ENCODE measurements at regions not wholly inside any gene's neighbourhood (a gene's known extent, or its start where the extent isn't known, plus 50 kb on each side); places are given as distances from the start of the nearest gene placed in this dataset.

GRCh38 chr17:65467156-65467555, 94.3 kb downstream of the AXIN2 start:
- no peak for TF ChIP-seq CTCF (IDR thresholded peaks at IDR 0.05)
- no peak for TF ChIP-seq POLR2A (IDR thresholded peaks at IDR 0.05)
